ENCODE measurements at regions not wholly inside any gene's neighbourhood (a gene's known extent, or its start where the extent isn't known, plus 50 kb on each side); places are given as distances from the start of the nearest gene placed in this dataset.

- TF ChIP-seq EZH2 (IDR thresholded peaks at IDR 0.05; ENCODE audit: borderline replicate concordance, low read length): no peak
- TF ChIP-seq, protein P1, sequence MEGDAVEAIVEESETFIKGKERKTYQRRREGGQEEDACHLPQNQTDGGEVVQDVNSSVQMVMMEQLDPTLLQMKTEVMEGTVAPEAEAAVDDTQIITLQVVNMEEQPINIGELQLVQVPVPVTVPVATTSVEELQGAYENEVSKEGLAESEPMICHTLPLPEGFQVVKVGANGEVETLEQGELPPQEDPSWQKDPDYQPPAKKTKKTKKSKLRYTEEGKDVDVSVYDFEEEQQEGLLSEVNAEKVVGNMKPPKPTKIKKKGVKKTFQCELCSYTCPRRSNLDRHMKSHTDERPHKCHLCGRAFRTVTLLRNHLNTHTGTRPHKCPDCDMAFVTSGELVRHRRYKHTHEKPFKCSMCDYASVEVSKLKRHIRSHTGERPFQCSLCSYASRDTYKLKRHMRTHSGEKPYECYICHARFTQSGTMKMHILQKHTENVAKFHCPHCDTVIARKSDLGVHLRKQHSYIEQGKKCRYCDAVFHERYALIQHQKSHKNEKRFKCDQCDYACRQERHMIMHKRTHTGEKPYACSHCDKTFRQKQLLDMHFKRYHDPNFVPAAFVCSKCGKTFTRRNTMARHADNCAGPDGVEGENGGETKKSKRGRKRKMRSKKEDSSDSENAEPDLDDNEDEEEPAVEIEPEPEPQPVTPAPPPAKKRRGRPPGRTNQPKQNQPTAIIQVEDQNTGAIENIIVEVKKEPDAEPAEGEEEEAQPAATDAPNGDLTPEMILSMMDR (IDR thresholded peaks at IDR 0.05; ENCODE audit: low read length): no peak
Observed at GRCh38 chr1:79501153-79501552, 494.6 kb upstream of the ADGRL4 start.
